GM11168 (cell line): ENCODE measurements at regions not wholly inside any gene's neighbourhood (a gene's known extent, or its start where the extent isn't known, plus 50 kb on each side); places are given as distances from the start of the nearest gene placed in this dataset.

Experiments
- in situ Hi-C: fragments of 300-500 bp; cut with MboI; formaldehyde crosslinking; loops from one replicate; pipeline ENCODE4 v1.12.0; 2022; ENCODE audit warnings: low sequenced_read_pairs; ENCODE audit not compliant: unreplicated experiment

- in situ Hi-C loops: no loop called here
These were observed 1634.3 kb downstream of the MAT2B start for GRCh38 chr5:165139721-165140120.

- in situ Hi-C loops: no loop called here
These were observed 1638.3 kb downstream of the MAT2B start for GRCh38 chr5:165143741-165144140.

- in situ Hi-C loops: no loop called here
These were observed 1644.0 kb downstream of the MAT2B start for GRCh38 chr5:165149431-165149830.

GRCh38 chr5:165152058-165152457 is 1646.6 kb downstream of the MAT2B start:
- in situ Hi-C loops: no loop called here

GRCh38 chr5:165157219-165157618 is 1651.8 kb downstream of the MAT2B start:
- in situ Hi-C loops: no loop called here

- in situ Hi-C loops: no loop called here
These were observed 1655.8 kb downstream of the MAT2B start for GRCh38 chr5:165161204-165161603.

GRCh38 chr5:165163861-165164260 is 1658.4 kb downstream of the MAT2B start:
- in situ Hi-C loops: no loop called here

GRCh38 chr5:165173651-165174050 is 1668.2 kb downstream of the MAT2B start:
- in situ Hi-C loops: no loop called here

- in situ Hi-C loops: no loop called here
These were observed 1669.6 kb downstream of the MAT2B start for GRCh38 chr5:165175041-165175440.

GRCh38 chr5:165184183-165184582 is 1678.8 kb downstream of the MAT2B start:
- in situ Hi-C loops: no loop called here

- in situ Hi-C loops: no loop called here
These were observed 1680.3 kb downstream of the MAT2B start for GRCh38 chr5:165185716-165186115.

GRCh38 chr5:165187815-165188214 is 1682.4 kb downstream of the MAT2B start:
- in situ Hi-C loops: no loop called here

- in situ Hi-C loops: no loop called here
These were observed 1683.2 kb downstream of the MAT2B start for GRCh38 chr5:165188556-165189175.

GRCh38 chr5:165196961-165197360 is 1691.5 kb downstream of the MAT2B start:
- in situ Hi-C loops: no loop called here

GRCh38 chr5:165201369-165201768 is 1696.0 kb downstream of the MAT2B start:
- in situ Hi-C loops: loop anchor here (25.0 kb wide), 1 partner anchor 1189 kb away; no protein-coding TSS in a partner anchor

GRCh38 chr5:165201771-165202518 is 1696.5 kb downstream of the MAT2B start:
- in situ Hi-C loops: loop anchor here (25.0 kb wide), 1 partner anchor 1190 kb away; no protein-coding TSS in a partner anchor

GRCh38 chr5:165202519-165202910 is 1697.1 kb downstream of the MAT2B start:
- in situ Hi-C loops: loop anchor here (25.0 kb wide), 1 partner anchor 1190 kb away; no protein-coding TSS in a partner anchor

GRCh38 chr5:165209101-165209727 is 1703.8 kb downstream of the MAT2B start:
- in situ Hi-C loops: loop anchor here (25.0 kb wide), 1 partner anchor 1197 kb away; no protein-coding TSS in a partner anchor

GRCh38 chr5:165224366-165225045 is 1719.1 kb downstream of the MAT2B start:
- in situ Hi-C loops: loop anchor here (25.0 kb wide), 1 partner anchor 1212 kb away; no protein-coding TSS in a partner anchor

GRCh38 chr5:165227515-165227914 is 1722.1 kb downstream of the MAT2B start:
- in situ Hi-C loops: no loop called here
